Testis (tissue), 2 donors: ENCODE measurements at regions not wholly inside any gene's neighbourhood (a gene's known extent, or its start where the extent isn't known, plus 50 kb on each side); places are given as distances from the start of the nearest gene placed in this dataset.

Experiments used
- CTCF ChIP-seq, 3 experiments: fragments of 450-650 bp in 2 of 3; fragments of 200-600 bp in 1 of 3; sonication (generic) in 1 of 3; IDR thresholded peaks; one replicate each; pipeline ENCODE4 v1.5.1; 2016 to 2019; ENCODE audit warnings: antibody characterized with exemption in 3 of 3, mild to moderate bottlenecking in 2 of 3, moderate library complexity in 1 of 3
- POLR2A ChIP-seq: fragments of 450-650 bp; IDR thresholded peaks from one replicate; pipeline ENCODE4 v1.6.1; 2017; ENCODE audit warnings: antibody characterized with exemption, mild to moderate bottlenecking, moderate library complexity

GRCh38 chr2:220704810-220705209 is 867.3 kb downstream of the EPHA4 start:
- no peak for TF ChIP-seq CTCF (IDR thresholded peaks at IDR 0.05)
- no peak for TF ChIP-seq POLR2A
